ENCODE measurements at regions not wholly inside any gene's neighbourhood (a gene's known extent, or its start where the extent isn't known, plus 50 kb on each side); places are given as distances from the start of the nearest gene placed in this dataset.

GRCh38 chr1:8191474-8191873, 126.4 kb upstream of the SLC45A1 start:
- no peak for TF ChIP-seq CTCF (IDR thresholded peaks at IDR 0.05)
- no peak for TF ChIP-seq SIN3A (IDR thresholded peaks at IDR 0.05; ENCODE audit: borderline replicate concordance, insufficient read depth, low read depth, low read length)
